NCI-H1694 (cell line): ENCODE measurements at regions not wholly inside any gene's neighbourhood (a gene's known extent, or its start where the extent isn't known, plus 50 kb on each side); places are given as distances from the start of the nearest gene placed in this dataset.
"Not testable (repeated sequence)": the region's sequence is repeated elsewhere in the genome, so short reads cannot be mapped to it uniquely, and the experiment has no call there.

Experiments
- DNase-seq: peaks from one replicate; lab custom pipeline; 2025; lab: John Stamatoyannopoulos, UW

DNA sequence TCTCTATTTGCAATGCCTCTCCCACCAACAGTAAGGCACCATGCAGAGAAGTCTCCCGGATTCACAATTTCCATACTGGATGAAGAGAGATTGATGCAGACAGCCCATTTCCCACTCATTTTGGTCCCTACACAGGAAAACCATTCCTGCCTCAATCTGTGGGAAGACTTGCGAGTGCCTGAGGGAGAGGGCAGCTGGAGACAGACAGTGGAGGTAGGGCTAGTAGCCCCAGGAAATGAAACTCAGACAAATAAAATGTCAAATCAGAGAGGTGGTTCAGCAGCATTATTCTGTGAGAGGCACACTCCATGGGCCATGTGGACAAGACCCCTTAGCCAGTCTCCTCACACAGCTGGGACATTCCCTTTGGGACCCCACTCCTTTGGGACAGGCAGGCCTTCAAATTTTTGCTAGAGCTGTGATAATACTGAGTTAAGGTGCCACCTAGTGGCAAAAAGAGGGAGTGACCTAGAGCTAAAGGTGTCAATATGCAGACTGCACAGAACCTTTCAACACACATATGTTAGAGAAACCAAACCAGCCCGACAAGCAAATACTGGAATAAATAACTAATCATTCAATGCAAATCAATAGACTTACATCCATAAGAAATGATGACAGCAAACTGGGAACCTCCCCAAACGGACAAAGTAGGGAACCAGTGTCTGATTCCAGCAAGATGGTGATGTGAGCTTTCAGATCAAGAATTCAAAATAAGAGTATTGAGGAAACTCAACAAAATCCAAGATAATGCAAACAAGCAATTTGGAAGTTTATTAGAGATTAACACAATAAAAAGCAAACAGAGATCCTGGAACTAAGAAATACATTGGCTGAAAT lies 1865.3 kb upstream of the AGA start:
- DNase-seq: no peak

DNA sequence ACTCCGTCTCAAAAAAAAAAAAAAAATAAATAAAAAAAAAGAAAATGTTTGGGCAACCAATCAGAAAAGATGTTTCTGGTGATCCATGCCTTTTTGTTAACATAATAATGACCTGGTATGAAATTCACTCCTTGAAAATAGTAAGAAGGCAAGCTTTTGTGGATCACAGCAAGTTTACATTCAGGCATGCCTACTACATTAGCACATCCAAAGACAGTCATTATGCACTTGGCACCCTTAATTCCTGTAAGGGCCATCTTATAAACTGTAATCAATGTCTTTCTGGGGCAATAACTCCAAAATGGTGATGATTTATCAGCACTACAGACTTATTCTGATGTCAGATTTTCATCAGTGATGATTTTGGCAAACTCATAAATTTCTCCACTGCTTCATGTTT lies 1871.6 kb upstream of the AGA start:
- DNase-seq: no peak

DNA sequence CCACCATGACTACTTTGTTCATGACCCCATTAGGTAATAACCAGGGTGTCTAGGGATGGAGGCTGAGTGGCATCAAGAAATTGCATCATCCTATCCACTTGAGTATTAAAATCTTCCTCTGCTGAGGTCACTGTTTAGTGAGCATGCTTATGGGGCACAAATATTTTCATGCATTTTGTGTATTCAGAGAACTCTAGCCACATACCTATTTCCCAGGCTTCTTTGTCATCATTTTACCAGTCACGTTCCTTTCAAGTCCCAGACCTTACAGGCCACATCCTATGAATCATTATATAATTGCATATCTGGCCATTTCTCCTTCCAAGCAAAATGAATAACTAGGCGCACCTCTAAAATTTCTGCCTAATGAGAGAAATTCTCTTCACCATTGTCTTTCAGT lies 1882.9 kb upstream of the AGA start:
- DNase-seq: no peak

DNA sequence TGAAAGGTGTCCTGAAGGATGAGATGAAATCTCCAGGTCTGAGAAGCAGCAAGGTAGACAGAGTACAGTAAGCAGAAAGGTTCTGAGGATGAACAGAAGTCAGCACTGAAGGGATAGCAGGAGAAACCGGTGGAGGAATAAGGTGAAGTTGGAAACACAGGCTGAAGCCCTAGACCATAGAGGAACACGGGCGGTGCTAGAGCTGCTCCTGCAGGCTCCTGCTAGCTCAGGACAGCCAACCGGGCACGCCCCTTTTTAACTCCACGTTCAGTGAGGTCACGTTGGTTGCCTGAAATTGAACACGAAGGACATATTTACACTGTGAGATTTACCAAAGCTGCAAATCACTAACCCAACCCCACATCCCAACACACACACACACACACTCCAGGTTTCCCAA lies 1886.4 kb upstream of the AGA start:
- no peak for DNase-seq

DNA sequence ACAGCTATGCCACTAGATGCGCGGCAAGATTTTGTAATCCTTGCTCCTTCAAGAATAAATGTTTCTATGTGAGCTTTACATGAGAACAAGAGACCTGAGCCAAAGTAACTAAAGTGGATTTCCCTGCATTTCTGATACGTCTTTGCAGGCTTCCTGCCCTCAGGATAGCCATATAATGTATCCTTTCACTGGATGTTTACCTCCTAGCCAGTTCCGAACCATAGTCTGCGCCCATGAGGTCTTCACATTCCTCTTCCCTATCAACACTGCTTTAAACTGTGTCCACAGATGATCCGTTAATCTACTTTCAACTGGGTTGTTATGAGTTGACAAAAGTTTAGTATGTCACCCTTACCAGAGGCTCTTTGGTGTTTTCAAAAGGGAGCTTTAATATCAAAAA lies 1889.1 kb upstream of the AGA start:
- no peak for DNase-seq

DNA sequence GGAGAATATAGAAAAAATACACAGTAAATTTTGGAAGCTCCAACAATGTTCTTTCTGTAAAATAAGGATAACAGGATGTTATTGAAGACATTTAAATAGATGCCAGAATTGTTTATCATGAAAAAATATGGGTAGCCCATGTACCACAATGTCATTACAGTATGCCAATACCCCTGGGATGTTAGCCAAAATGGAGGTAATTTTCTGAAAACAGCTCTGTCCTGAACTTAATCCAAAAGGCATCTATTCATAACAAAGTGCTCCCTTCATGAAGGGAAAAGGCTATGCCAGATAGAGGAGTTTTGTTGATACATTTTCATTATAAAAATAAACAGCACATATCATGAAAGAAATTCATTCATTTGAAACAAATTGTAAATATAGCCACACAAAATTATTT lies 1902.6 kb upstream of the AGA start:
- DNase-seq: no peak

DNA sequence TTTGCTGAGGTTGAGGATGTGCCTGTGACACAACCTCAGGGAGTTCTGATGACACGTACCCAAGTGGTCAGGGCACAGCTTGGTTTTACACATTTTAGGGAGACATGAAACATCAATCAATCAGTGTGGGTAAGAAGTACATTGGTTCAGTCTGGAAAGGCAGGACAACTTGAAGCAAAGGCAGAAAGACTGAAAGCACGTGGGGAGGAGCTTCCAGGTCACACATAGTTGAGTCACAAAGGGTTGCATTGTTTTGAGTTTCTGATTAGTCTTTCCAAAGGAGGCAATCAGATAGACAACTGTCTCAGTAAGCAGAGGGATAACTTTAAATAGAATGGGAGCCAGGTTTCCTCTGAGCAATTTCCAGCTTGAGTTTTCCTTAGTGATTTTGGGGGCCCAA lies 1910.0 kb upstream of the AGA start:
- no peak for DNase-seq

DNA sequence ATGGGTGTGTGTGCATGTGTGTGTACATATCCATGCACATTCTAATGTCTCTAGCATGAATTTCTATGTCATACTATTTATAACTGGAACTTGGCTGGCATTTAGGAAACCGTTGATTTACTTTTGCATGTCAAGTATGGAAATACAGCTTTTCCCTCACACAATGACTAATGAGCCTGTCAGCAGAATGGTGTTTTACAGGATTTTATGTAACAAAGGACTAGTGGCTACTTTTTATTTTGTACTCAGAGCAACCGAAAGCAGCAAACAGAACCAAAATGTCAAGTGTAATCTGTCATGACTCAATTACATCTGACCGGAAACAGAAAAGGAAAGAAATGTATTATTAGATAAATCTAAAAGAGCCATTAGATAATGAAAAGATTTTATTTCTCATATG lies 1911.5 kb upstream of the AGA start:
- DNase-seq: no peak

DNA sequence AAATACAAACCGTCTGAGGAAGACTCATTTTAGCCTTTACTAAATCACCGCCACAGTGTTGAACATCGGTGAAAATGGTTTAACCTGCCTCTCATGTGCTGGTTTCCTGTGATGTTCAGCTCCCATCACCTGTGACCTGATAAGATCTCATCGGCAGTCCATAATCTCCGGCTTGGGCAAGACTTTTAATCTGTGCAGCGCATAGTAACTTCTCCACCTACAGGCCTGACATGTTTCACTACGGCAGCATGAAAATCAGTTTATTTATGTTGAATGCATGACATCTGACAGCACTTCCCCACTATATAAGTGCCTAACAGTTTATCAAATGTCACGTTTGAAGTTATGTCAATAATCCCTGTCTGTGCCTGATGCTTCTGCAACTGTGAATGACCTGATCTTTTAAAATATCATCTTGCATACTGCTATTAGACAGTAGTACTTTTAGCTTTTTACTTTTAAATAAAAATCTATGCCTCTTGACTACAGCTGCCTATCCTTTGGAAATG lies 1919.8 kb upstream of the AGA start:
- DNase-seq: no peak

DNA sequence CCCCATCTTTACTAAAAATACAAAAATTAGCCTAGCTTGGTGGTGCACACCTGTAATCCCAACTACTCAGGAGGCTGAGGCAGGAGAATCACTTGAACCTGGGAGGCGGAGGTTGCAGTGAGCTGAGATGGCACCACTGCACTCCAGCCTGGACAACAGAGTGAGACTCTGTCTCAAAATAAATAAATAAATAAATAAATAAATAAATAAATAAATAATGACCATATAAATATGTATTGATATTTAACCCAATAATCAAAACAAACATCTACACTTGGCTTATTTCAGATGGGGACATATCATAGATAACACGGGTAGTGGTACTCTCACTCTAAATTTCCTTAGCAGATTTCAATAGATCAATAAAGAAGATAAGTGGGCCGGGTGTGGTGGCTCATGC lies 1923.7 kb upstream of the AGA start:
- not testable (repeated sequence) for DNase-seq

DNA sequence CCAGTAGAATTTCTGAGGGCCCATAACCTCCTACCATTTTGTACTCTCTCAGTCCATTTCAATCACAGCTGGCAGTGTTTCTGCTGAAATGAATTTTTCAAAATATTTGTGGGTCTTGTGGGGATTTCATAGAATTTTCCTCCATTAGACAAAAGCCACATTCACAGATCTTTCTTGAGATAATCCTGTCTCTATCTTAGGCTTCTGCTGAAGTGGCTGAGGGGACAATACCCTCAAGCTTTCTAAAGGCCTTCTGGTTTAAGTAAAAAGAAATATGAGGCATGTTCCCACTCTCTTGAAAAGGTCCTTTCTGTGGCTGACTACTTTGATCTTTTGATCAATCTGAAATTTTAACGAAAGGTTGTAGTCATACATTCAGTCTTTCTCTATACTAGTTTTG lies 1930.0 kb upstream of the AGA start:
- DNase-seq: no peak

DNA sequence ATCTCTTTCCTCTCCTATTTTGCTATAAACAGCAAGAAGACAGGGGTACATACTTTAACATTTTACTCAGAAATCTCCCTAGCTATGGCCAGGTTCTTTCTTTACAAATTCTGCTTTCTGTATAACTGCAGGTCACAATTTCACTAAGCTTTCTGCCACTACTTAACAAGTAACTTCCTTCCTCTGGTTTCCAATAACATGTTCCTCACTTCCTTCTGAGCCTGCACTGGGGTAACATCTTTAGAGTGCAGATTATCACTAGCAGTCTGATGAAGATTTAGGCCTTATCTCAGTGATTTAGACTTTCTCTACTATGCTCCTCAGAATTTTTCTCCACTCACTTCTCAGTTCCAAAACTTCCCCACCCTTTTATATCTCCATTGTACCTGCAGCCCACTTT lies 1930.5 kb upstream of the AGA start:
- DNase-seq: no peak

DNA sequence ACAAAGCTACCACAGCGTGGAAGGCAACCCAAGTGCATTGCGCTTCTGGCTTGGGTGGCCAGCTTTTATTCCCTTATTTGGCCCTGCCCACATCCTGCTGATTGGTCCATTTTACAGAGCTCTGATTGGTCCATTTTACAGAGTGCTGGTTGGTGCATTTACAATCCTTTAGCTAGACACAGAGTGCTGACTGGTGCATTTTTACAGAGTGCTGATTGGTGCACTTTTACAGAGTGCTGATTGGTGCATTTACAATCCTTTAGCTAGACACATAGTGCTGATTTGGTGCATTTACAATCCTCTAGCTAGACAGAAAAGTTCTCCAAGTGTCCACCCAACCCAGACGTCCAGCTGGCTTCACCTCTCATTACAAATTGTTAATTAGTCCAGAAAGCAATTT lies 1936.6 kb upstream of the AGA start:
- DNase-seq: not testable (repeated sequence)

DNA sequence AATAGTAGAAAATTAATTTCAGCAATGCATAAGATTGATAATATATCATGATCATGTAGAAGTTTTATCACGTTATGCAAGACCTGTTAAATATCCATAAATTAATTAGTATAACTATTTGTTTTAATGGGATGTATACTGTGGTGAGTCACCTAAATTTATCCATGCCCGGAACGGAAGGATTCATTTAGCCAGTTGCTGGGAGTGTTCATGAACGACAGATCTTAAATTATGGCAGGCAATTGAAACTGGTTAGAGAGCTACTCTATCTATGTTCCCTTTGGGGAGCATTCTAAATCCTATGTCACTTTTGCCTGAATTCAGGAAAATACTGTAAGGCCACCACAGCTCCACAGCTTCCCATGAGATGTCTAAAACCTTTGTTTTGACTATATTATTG lies 1950.5 kb upstream of the AGA start:
- no peak for DNase-seq

DNA sequence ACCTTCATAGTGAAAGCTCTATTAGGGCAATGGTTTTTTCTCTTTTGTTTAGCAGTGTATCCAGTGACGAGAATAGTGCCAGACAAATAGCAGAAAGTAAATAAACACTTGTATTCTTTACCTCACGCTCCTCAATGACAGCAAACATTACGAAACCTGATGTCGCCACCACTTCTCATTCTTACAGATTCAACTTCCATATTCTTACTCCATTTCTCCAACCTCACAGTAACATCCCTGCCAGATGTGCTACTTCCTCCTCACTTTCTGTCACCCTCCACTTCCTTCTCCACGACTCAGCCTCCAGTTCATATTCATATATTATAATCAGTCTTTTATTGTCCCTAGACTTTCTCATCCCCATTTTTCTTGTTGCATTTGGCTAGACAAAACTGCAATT lies 1956.2 kb upstream of the AGA start:
- DNase-seq: no peak

DNA sequence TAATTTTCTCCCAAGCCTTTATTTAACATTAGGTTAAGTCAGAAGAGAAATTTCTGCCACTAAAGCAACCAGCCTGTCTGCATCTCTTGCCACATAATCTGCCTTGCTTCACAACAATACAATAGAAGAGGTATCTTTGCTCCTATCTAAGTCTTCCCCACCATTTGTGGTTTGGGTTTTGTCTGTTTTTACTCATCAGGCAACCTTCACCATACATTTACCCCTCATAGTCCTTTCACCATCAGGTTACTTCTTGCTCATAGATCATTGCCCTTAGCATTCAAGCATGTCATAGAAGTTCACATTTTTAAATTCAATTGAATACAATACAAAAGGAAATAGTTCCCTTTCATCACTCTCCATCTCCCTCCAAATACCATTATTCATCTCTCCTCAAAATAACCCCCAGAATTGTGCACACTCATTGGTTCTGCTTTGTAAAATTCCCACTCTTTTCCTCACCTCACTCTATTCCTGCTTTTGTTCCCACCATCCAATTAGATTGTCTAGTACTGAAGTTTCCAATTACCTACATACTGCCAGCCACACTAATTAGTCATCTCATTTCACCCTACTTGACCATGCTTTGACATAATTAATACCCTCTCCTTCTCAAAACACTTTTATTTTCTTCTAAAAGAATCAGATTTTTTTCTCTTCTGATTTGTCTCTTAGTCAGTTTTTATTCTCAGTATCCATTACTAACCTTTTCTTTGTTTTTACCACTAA lies 1957.0 kb upstream of the AGA start:
- DNase-seq: no peak

DNA sequence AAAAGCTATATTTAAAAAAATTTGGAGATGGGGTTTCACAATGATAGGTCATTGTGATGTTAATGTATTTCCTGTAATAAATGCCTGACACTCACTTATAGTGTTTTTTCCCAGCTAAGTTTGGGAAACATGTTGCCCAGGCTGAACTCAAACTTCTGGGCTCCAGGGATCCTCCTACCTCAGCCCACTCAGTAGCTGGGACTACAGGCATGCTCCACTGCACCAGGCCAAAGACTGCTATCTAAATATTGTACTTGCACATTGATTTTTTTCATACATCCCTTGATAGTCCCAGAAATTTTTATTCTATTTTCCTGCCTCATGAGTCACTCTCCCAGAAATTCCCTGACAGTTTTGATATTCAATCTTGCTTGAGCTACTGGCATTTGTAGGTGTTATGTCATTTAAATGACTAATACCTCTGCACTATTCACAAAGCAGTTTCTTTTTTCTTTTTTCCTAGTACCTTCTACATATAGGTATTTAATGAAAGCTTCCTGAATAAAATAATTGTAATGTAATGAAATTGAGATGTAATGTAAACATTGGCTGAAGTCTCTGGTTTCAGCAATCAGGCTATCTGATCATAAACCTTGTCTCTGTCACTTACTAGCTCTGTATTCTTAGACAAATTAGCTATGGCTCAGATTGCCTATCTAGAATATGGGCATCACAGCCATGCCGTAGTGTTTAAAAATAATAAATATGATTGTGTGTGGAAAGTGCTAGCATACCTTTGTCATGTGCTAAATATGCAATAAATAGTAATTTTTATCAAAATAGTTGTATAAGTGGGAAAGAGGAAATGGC lies 1973.0 kb upstream of the AGA start:
- no peak for DNase-seq

DNA sequence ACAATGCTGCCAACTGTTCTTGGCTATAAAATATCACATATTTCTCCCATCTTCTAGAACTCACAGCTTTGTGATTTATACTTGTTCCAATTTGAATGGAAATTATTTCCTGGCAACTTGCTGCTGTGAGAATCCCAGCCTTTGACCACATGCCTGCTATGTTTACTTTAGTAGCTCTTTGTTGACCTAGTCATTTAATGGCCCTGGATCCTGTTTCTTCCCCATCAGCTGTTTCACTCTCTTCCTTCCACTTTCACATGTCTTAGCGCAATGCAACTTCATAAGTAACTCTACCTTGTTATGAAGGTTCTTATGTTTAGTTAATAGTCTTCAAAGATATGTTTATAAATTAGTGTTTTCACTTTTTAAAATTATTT lies 1973.6 kb upstream of the AGA start:
- DNase-seq: no peak

DNA sequence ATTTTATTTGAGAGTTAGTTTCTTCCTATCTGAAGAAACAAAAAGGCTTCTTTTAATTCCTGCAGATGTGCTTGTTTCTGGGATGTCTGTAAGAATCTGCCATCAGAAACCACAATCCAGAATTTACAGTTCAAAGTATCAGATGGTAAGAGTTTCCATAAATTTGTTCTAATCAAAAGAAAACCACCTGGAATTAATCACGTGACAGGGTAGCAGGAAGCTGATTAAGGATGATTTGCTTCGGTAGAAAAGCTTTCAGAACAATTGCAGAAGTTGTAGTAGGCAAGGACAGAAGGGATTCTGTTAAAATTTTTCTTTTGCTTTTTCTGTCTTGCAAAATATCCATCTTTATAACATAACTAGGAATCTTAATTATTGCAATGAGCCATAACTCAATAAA lies 1975.1 kb upstream of the AGA start:
- no peak for DNase-seq

DNA sequence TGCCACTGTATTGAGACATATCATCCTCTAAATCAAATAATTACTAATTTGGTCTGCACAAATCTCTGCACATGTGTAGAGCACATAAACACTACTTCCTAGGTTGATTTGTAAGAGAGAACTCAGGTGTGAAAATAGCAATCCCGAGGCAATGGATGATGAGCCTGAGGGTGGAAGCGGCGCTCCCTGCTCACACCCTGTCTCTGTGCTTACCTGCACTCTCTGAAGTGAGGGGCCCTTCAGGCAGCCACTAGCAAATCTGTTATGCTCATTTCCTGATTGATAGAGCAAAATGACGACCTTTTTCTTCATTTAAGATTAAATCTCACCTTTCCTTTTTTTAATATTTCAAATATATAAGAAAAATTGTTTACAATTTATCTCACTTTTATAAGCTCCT lies 1995.7 kb upstream of the AGA start:
- DNase-seq: no peak

DNA sequence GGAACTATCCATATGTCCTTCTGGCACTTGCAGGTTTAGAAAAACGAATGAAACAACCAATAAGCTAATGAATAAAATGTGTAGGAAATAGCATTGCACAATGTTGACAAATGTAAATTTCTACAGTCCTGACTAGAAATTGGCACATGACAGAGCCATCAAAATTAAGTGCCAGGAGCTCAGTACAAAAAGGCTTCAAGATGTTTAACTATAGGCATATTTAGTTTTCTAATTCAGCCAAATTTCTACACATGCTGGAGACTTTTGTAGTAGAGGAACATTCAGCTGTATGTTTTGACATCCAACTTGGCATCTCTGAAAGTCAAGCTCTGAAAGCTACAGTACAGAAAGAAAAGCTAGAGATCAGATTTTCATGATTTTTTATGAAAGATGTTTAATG lies 1999.4 kb upstream of the AGA start:
- no peak for DNase-seq

DNA sequence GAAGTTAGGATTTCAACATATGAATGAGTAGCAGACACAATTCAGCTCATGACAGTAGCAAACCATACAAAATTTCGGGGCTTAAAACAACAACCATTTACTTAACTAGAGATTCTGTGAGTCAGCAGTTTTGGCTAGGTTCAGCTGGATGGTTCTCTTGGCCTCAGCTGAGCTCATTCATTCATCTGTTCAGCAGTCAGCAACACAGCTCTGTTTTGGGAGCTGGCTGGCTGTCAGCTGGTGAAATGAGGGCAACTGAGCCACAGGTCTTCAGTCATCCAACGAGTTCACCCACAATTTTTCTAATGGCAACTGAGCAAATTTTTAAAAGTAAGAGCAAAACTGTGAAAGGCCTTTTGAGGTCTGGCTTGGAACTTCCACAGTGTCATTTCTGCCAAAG lies 2005.1 kb upstream of the AGA start:
- no peak for DNase-seq
